ENCODE measurements at regions not wholly inside any gene's neighbourhood (a gene's known extent, or its start where the extent isn't known, plus 50 kb on each side); places are given as distances from the start of the nearest gene placed in this dataset.

GRCh38 chr13:105599477-105600037 lies 935.9 kb downstream of the EFNB2 start (continued):
- no peak for TF ChIP-seq BCL11A (IDR thresholded peaks at IDR 0.05; ENCODE audit: low read depth in 2 of 2, low read length in 2 of 2)
- no peak for TF ChIP-seq RBBP5 (IDR thresholded peaks at IDR 0.05; ENCODE audit: borderline replicate concordance, low read depth, low read length)
- no peak for TF ChIP-seq CHD2 (IDR thresholded peaks at IDR 0.05; ENCODE audit: low read length)
- no peak for TF ChIP-seq MAFK (IDR thresholded peaks at IDR 0.05; ENCODE audit: low read depth, low read length)
- TF ChIP-seq CHD7 (IDR thresholded peaks at IDR 0.05; ENCODE audit: insufficient replicate concordance, low read length), result no peak
- no peak for TF ChIP-seq ZNF274 (IDR thresholded peaks at IDR 0.05; ENCODE audit: borderline replicate concordance, extremely low read depth, low read length)
